IPS-18a (cell line): ENCODE measurements at regions not wholly inside any gene's neighbourhood (a gene's known extent, or its start where the extent isn't known, plus 50 kb on each side); places are given as distances from the start of the nearest gene placed in this dataset.
"Not testable (repeated sequence)": the region's sequence is repeated elsewhere in the genome, so short reads cannot be mapped to it uniquely, and the experiment has no call there.

Source experiments
- H3K27ac ChIP-seq: one replicate; pipeline ENCODE4 v1.5.1; 2013; ENCODE audit warnings: low read length
- H3K27me3 ChIP-seq: one replicate; pipeline ENCODE4 v1.6.1; 2013; ENCODE audit warnings: mild to moderate bottlenecking, low read length; ENCODE audit not compliant: control insufficient read depth, insufficient read depth
- H3K36me3 ChIP-seq: one replicate; pipeline ENCODE4 v1.6.1; 2013; ENCODE audit warnings: low read depth, low read length; ENCODE audit not compliant: control insufficient read depth
- H3K4me1 ChIP-seq: one replicate; pipeline ENCODE4 v1.6.1; 2013; ENCODE audit warnings: low read depth, low read length; ENCODE audit not compliant: control insufficient read depth
- H3K4me3 ChIP-seq: one replicate; pipeline ENCODE4 v1.5.1; 2013; ENCODE audit warnings: low read length
- H3K9ac ChIP-seq: one replicate; pipeline ENCODE4 v1.6.1; 2013; ENCODE audit warnings: mild to moderate bottlenecking, low read length, moderate library complexity
- H3K9me3 ChIP-seq: one replicate; pipeline ENCODE4 v1.6.1; 2013; ENCODE audit warnings: low read depth, low read length; ENCODE audit not compliant: control insufficient read depth

GRCh38 chr2:89826741-89827140 lies 1135.3 kb downstream of the RPIA start:
- not testable (repeated sequence) for H3K4me3 ChIP-seq, H3K4me1 ChIP-seq

GRCh38 chr2:89827829-89828228 lies 1136.4 kb downstream of the RPIA start:
- H3K9me3 ChIP-seq, H3K36me3 ChIP-seq, H3K27me3 ChIP-seq, H3K4me1 ChIP-seq, H3K4me3 ChIP-seq, H3K9ac ChIP-seq, H3K27ac ChIP-seq: not testable (repeated sequence)

More at GRCh38 chr2:89826741-89827140, 1135.3 kb downstream of the RPIA start:
- not testable (repeated sequence) for H3K27ac ChIP-seq, H3K27me3 ChIP-seq, H3K36me3 ChIP-seq, H3K9ac ChIP-seq
- H3K9me3 ChIP-seq: peaks cover 10% of the 10 kb centered on the region

- not testable (repeated sequence) for H3K27ac ChIP-seq, H3K27me3 ChIP-seq, H3K4me3 ChIP-seq, H3K4me1 ChIP-seq, H3K36me3 ChIP-seq, H3K9ac ChIP-seq, H3K9me3 ChIP-seq
These were observed 1136.9 kb downstream of the RPIA start for GRCh38 chr2:89828416-89828815.

- H3K9ac ChIP-seq, H3K9me3 ChIP-seq, H3K27ac ChIP-seq, H3K4me3 ChIP-seq, H3K27me3 ChIP-seq, H3K36me3 ChIP-seq, H3K4me1 ChIP-seq: not testable (repeated sequence)
These were observed 1137.6 kb downstream of the RPIA start for GRCh38 chr2:89828961-89829631.

- H3K27ac ChIP-seq: no peak overlapping the region
- no peaks in the 10 kb centered on the region for H3K4me1 ChIP-seq
- H3K9ac ChIP-seq: no peak overlapping the region
- no peaks in the 10 kb centered on the region for H3K36me3 ChIP-seq
- H3K9me3 ChIP-seq: no peaks in the 10 kb centered on the region
- H3K27me3 ChIP-seq: no peaks in the 10 kb centered on the region
- H3K4me3 ChIP-seq: no peak overlapping the region
These were observed 1138.4 kb downstream of the RPIA start for GRCh38 chr2:89829828-89830227.

- H3K4me3 ChIP-seq, H3K4me1 ChIP-seq, H3K9ac ChIP-seq, H3K36me3 ChIP-seq, H3K27ac ChIP-seq, H3K9me3 ChIP-seq, H3K27me3 ChIP-seq: not testable (repeated sequence)
These were observed 1139.1 kb downstream of the RPIA start for GRCh38 chr2:89830341-89831218.

- Histone ChIP-seq H3K36me3 (no peaks in the 10 kb centered on the region), H3K9ac (no peak overlapping the region), H3K27ac (no peak overlapping the region), H3K4me1 (no peaks in the 10 kb centered on the region), H3K9me3 (no peaks in the 10 kb centered on the region), H3K4me3 (no peak overlapping the region), H3K27me3 (no peaks in the 10 kb centered on the region)
These were observed 1140.4 kb downstream of the RPIA start for GRCh38 chr2:89831641-89832498.

- no peak overlapping the region for H3K27ac ChIP-seq
- H3K9me3 ChIP-seq: no peaks in the 10 kb centered on the region
- no peaks in the 10 kb centered on the region for H3K36me3 ChIP-seq
- no peak overlapping the region for H3K4me3 ChIP-seq
- H3K9ac ChIP-seq: no peak overlapping the region
- H3K27me3 ChIP-seq: no peaks in the 10 kb centered on the region
- no peaks in the 10 kb centered on the region for H3K4me1 ChIP-seq
These were observed 1141.8 kb downstream of the RPIA start for GRCh38 chr2:89833116-89833779.

GRCh38 chr2:89833780-89834117 lies 1142.3 kb downstream of the RPIA start:
- H3K27me3 ChIP-seq: no peaks in the 10 kb centered on the region
- H3K27ac ChIP-seq: no peak overlapping the region
- H3K4me3 ChIP-seq: no peak overlapping the region
- no peaks in the 10 kb centered on the region for H3K36me3 ChIP-seq
- no peaks in the 10 kb centered on the region for H3K9me3 ChIP-seq
- H3K4me1 ChIP-seq: no peaks in the 10 kb centered on the region
- H3K9ac ChIP-seq: no peak overlapping the region

- no peaks in the 10 kb centered on the region for H3K4me1 ChIP-seq
- H3K27ac ChIP-seq: no peak overlapping the region
- H3K4me3 ChIP-seq: no peak overlapping the region
- H3K9me3 ChIP-seq: no peaks in the 10 kb centered on the region
- no peaks in the 10 kb centered on the region for H3K36me3 ChIP-seq
- H3K9ac ChIP-seq: no peak overlapping the region
- H3K27me3 ChIP-seq: no peaks in the 10 kb centered on the region
These were observed 1142.8 kb downstream of the RPIA start for GRCh38 chr2:89834306-89834705.

- not testable (repeated sequence) for H3K27ac ChIP-seq, H3K4me1 ChIP-seq, H3K27me3 ChIP-seq, H3K4me3 ChIP-seq, H3K9ac ChIP-seq, H3K9me3 ChIP-seq, H3K36me3 ChIP-seq
These were observed 1144.9 kb downstream of the RPIA start for GRCh38 chr2:89836326-89836725.
